ENCODE measurements at regions not wholly inside any gene's neighbourhood (a gene's known extent, or its start where the extent isn't known, plus 50 kb on each side); places are given as distances from the start of the nearest gene placed in this dataset.

GRCh38 chr20:52622081-52622480 lies 350.1 kb upstream of the TSHZ2 start:
- DNase-seq = no peak

- DNase-seq = no peak
Measured at GRCh38 chr20:52621401-52621800, 350.8 kb upstream of the TSHZ2 start.

GRCh38 chr20:52619671-52620070 lies 352.5 kb upstream of the TSHZ2 start:
- no peak for DNase-seq

GRCh38 chr20:52619101-52619500 lies 353.1 kb upstream of the TSHZ2 start:
- DNase-seq = no peak

- DNase-seq = no peak
Measured at GRCh38 chr20:52616629-52617028, 355.5 kb upstream of the TSHZ2 start.

- no peak for DNase-seq
Measured at GRCh38 chr20:52614051-52614863, 357.9 kb upstream of the TSHZ2 start.

- no peak for DNase-seq
Measured at GRCh38 chr20:52612046-52612632, 360.0 kb upstream of the TSHZ2 start.

- no peak for DNase-seq
Measured at GRCh38 chr20:52610749-52611148, 361.4 kb upstream of the TSHZ2 start.

- no peak for DNase-seq
Measured at GRCh38 chr20:52601295-52601971, 370.7 kb upstream of the TSHZ2 start.

- DNase-seq = no peak
Measured at GRCh38 chr20:52596256-52596655, 375.9 kb upstream of the TSHZ2 start.

GRCh38 chr20:52595518-52595917 lies 376.6 kb upstream of the TSHZ2 start:
- no peak for DNase-seq

GRCh38 chr20:52593654-52594053 lies 378.5 kb upstream of the TSHZ2 start:
- DNase-seq = no peak

GRCh38 chr20:52592567-52592966 lies 379.6 kb upstream of the TSHZ2 start:
- DNase-seq = no peak

GRCh38 chr20:52590100-52590499 lies 382.1 kb upstream of the TSHZ2 start:
- DNase-seq = no peak

- no peak for DNase-seq
Measured at GRCh38 chr20:52589251-52589812, 382.8 kb upstream of the TSHZ2 start.

- no peak for DNase-seq
Measured at GRCh38 chr20:52586660-52587059, 385.5 kb upstream of the TSHZ2 start.

GRCh38 chr20:52585333-52585732 lies 386.8 kb upstream of the TSHZ2 start:
- no peak for DNase-seq

- DNase-seq = no peak
Measured at GRCh38 chr20:52578559-52578958, 387.0 kb upstream of the ZFP64 start.

GRCh38 chr20:52577696-52578095 lies 386.1 kb upstream of the ZFP64 start:
- no peak for DNase-seq

- no peak for DNase-seq
Measured at GRCh38 chr20:52572687-52573086, 381.1 kb upstream of the ZFP64 start.

- DNase-seq = no peak
Measured at GRCh38 chr20:52569201-52569600, 377.6 kb upstream of the ZFP64 start.

GRCh38 chr20:52565614-52566013 lies 374.0 kb upstream of the ZFP64 start:
- DNase-seq = no peak

- no peak for DNase-seq
Measured at GRCh38 chr20:52564594-52564993, 373.0 kb upstream of the ZFP64 start.
